Astrocyte (in vitro differentiated cells and primary cell): ENCODE measurements at regions not wholly inside any gene's neighbourhood (a gene's known extent, or its start where the extent isn't known, plus 50 kb on each side); places are given as distances from the start of the nearest gene placed in this dataset.

ENCODE experiments used
- DNase-seq: peaks from one replicate; pipeline ENCODE4 v3.0.0-alpha.2; 2010; ENCODE audit warnings: low read depth
- FAIRE-seq: peaks from 2 replicates; lab custom pipeline; 2011; peaks lifted over from hg19 to GRCh38; lab: Jason Lieb, UNC
- H2AFZ ChIP-seq: 2 replicates; pipeline ENCODE4 v1.6.0; 2012; ENCODE audit warnings: low read depth, low read length, inconsistent platforms
- H3K27ac ChIP-seq: 2 replicates; pipeline ENCODE4 v1.5.1; 2011; ENCODE audit warnings: low read depth, low read length, inconsistent platforms
- H3K27me3 ChIP-seq: 2 replicates; pipeline ENCODE4 v1.6.0; 2011; ENCODE audit warnings: low read length, inconsistent platforms; ENCODE audit not compliant: insufficient read depth
- H3K36me3 ChIP-seq: 2 replicates; pipeline ENCODE4 v1.5.1; 2011; ENCODE audit warnings: low read length, inconsistent platforms; ENCODE audit not compliant: insufficient read depth
- H3K4me1 ChIP-seq: 2 replicates; pipeline ENCODE4 v1.5.1; 2011; ENCODE audit warnings: low read length, inconsistent platforms; ENCODE audit not compliant: insufficient read depth
- H3K4me2 ChIP-seq: 2 replicates; pipeline ENCODE4 v1.6.0; 2012; ENCODE audit warnings: low read length, inconsistent platforms
- H3K4me3 ChIP-seq: 2 replicates; pipeline ENCODE4 v1.5.1; 2011; ENCODE audit warnings: low read depth, mild to moderate bottlenecking, low read length, inconsistent platforms; ENCODE audit not compliant: insufficient read depth
- H3K79me2 ChIP-seq: 2 replicates; pipeline ENCODE4 v1.6.0; 2012; ENCODE audit warnings: mild to moderate bottlenecking, low read length, inconsistent platforms; ENCODE audit not compliant: insufficient read depth
- H3K9ac ChIP-seq: 2 replicates; pipeline ENCODE4 v1.6.0; 2012; ENCODE audit warnings: mild to moderate bottlenecking, low read length, inconsistent platforms
- H3K9me3 ChIP-seq: 2 replicates; pipeline ENCODE4 v1.5.1; 2012; ENCODE audit warnings: low read depth, mild to moderate bottlenecking, low read length, inconsistent platforms; ENCODE audit not compliant: insufficient read depth
- H4K20me1 ChIP-seq: 2 replicates; pipeline ENCODE4 v1.6.0; 2012; ENCODE audit warnings: low read length, inconsistent platforms; ENCODE audit not compliant: insufficient read depth
- H3K27ac Mint-ChIP-seq: one replicate; pipeline ENCODE4 v1.8.0; 2021; ENCODE audit warnings: mild to moderate bottlenecking, mixed read lengths; ENCODE audit not compliant: unreplicated experiment
- H3K27me3 Mint-ChIP-seq: one replicate; pipeline ENCODE4 v1.8.0; 2021; ENCODE audit warnings: low read depth, mixed read lengths; ENCODE audit not compliant: unreplicated experiment
- H3K36me3 Mint-ChIP-seq: one replicate; pipeline ENCODE4 v1.8.0; 2021; ENCODE audit warnings: low read depth, mixed read lengths; ENCODE audit not compliant: unreplicated experiment
- H3K4me1 Mint-ChIP-seq: one replicate; pipeline ENCODE4 v1.8.0; 2021; ENCODE audit warnings: low read depth, mixed read lengths; ENCODE audit not compliant: unreplicated experiment
- H3K4me3 Mint-ChIP-seq: one replicate; pipeline ENCODE4 v1.8.0; 2021; ENCODE audit warnings: mild to moderate bottlenecking, moderate library complexity, mixed read lengths; ENCODE audit not compliant: unreplicated experiment
- H3K9me3 Mint-ChIP-seq: one replicate; pipeline ENCODE4 v1.8.0; 2021; ENCODE audit warnings: mild to moderate bottlenecking, mixed read lengths; ENCODE audit not compliant: unreplicated experiment
- CTCF ChIP-seq: IDR thresholded peaks from 2 replicates; pipeline ENCODE4 v1.5.1; 2011; ENCODE audit warnings: low read depth, mild to moderate bottlenecking, inconsistent platforms, low read length, moderate library complexity; ENCODE audit not compliant: insufficient read depth
- EZH2 ChIP-seq: IDR thresholded peaks from 2 replicates; pipeline ENCODE4 v1.6.1; 2012; ENCODE audit warnings: mild to moderate bottlenecking, low read length, inconsistent platforms; ENCODE audit not compliant: insufficient read depth

- Histone ChIP-seq H3K27ac (no peak overlapping the region), H3K9me3 (no peaks in the 10 kb centered on the region), H4K20me1 (no peaks in the 10 kb centered on the region), H3K4me3 (no peak overlapping the region), H3K4me1 (no peaks in the 10 kb centered on the region), H3K4me2 (no peak overlapping the region), H3K9ac (no peak overlapping the region), H3K36me3 (no peaks in the 10 kb centered on the region), H3K79me2 (no peaks in the 10 kb centered on the region), H3K27me3 (no peaks in the 10 kb centered on the region), H2AFZ (no peak overlapping the region)
- DNase-seq (no peak), FAIRE-seq (no peak)
- no peak overlapping the region for H3K4me3 Mint-ChIP-seq
- no peak overlapping the region for H3K27ac Mint-ChIP-seq
- peaks cover 4% of the 10 kb centered on the region for H3K4me1 Mint-ChIP-seq
- no peaks in the 10 kb centered on the region for H3K27me3 Mint-ChIP-seq
- TF ChIP-seq EZH2 (no peak), CTCF (no peak)
- no peaks in the 10 kb centered on the region for H3K36me3 Mint-ChIP-seq
- H3K9me3 Mint-ChIP-seq, result no peaks in the 10 kb centered on the region
Observed at GRCh38 chr4:20496068-20496467, 204.2 kb upstream of the PACRGL start.

- H3K4me3 ChIP-seq, result no peak overlapping the region
- no peaks in the 10 kb centered on the region for H3K36me3 ChIP-seq
- no peaks in the 10 kb centered on the region for H3K4me1 Mint-ChIP-seq
- DNase-seq (no peak), FAIRE-seq (no peak)
- no peak overlapping the region for H2AFZ ChIP-seq
- H4K20me1 ChIP-seq, result no peaks in the 10 kb centered on the region
- no peaks in the 10 kb centered on the region for H3K9me3 ChIP-seq
- H3K9ac ChIP-seq, result no peak overlapping the region
- no peak overlapping the region for H3K27ac Mint-ChIP-seq
- H3K27ac ChIP-seq, result no peak overlapping the region
- no peak overlapping the region for H3K4me3 Mint-ChIP-seq
- H3K27me3 Mint-ChIP-seq, result no peaks in the 10 kb centered on the region
- no peaks in the 10 kb centered on the region for H3K36me3 Mint-ChIP-seq
- TF ChIP-seq CTCF (no peak), EZH2 (no peak)
- no peaks in the 10 kb centered on the region for H3K79me2 ChIP-seq
- H3K9me3 Mint-ChIP-seq, result no peaks in the 10 kb centered on the region
- no peaks in the 10 kb centered on the region for H3K27me3 ChIP-seq
- no peaks in the 10 kb centered on the region for H3K4me1 ChIP-seq
- no peak overlapping the region for H3K4me2 ChIP-seq
Observed at GRCh38 chr4:20504146-20504545, 196.1 kb upstream of the PACRGL start.

GRCh38 chr4:20505927-20506326, 194.3 kb upstream of the PACRGL start:
- H3K4me1 Mint-ChIP-seq, result no peaks in the 10 kb centered on the region
- H3K36me3 ChIP-seq, result no peaks in the 10 kb centered on the region
- no peak overlapping the region for H3K9ac ChIP-seq
- no peak overlapping the region for H2AFZ ChIP-seq
- no peaks in the 10 kb centered on the region for H3K4me1 ChIP-seq
- no peaks in the 10 kb centered on the region for H3K9me3 ChIP-seq
- no peak for DNase-seq
- H3K4me3 Mint-ChIP-seq, result no peak overlapping the region
- H3K4me2 ChIP-seq, result no peak overlapping the region
- TF ChIP-seq EZH2 (no peak), CTCF (no peak)
- no peak for FAIRE-seq
- no peaks in the 10 kb centered on the region for H3K27me3 ChIP-seq
- H3K27ac Mint-ChIP-seq, result no peak overlapping the region
- H3K9me3 Mint-ChIP-seq, result no peaks in the 10 kb centered on the region
- no peak overlapping the region for H3K4me3 ChIP-seq
- no peaks in the 10 kb centered on the region for H3K79me2 ChIP-seq
- H3K27ac ChIP-seq, result no peak overlapping the region
- no peaks in the 10 kb centered on the region for H4K20me1 ChIP-seq
- no peaks in the 10 kb centered on the region for H3K27me3 Mint-ChIP-seq
- H3K36me3 Mint-ChIP-seq, result no peaks in the 10 kb centered on the region
